BE2C (cell line): ENCODE measurements at regions not wholly inside any gene's neighbourhood (a gene's known extent, or its start where the extent isn't known, plus 50 kb on each side); places are given as distances from the start of the nearest gene placed in this dataset.

ENCODE experiments used
- DNase-seq: peaks from one replicate; pipeline ENCODE4 v3.0.0-alpha.2; 2020
- H3K27me3 ChIP-seq: fragments of 250-450 bp; sonication (Bioruptor Pico); 2 replicates; pipeline ENCODE4 v1.5.1; 2020; ENCODE audit warnings: mild to moderate bottlenecking
- H3K36me3 ChIP-seq: fragments of 250-450 bp; sonication (Bioruptor Pico); 2 replicates; pipeline ENCODE4 v1.5.1; 2020; ENCODE audit warnings: mild to moderate bottlenecking
- H3K4me1 ChIP-seq: fragments of 250-450 bp; sonication (Bioruptor Pico); 2 replicates; pipeline ENCODE4 v1.5.1; 2020
- H3K4me3 ChIP-seq: 2 replicates; pipeline ENCODE4 v1.5.1; 2011; ENCODE audit warnings: low read depth, low read length
- H3K9me3 ChIP-seq: fragments of 250-450 bp; sonication (Bioruptor Pico); 2 replicates; pipeline ENCODE4 v1.5.1; 2020
- CTCF ChIP-seq: IDR thresholded peaks from 2 replicates; pipeline ENCODE4 v1.5.1; 2012; ENCODE audit warnings: mild to moderate bottlenecking, low read depth, low read length

DNA sequence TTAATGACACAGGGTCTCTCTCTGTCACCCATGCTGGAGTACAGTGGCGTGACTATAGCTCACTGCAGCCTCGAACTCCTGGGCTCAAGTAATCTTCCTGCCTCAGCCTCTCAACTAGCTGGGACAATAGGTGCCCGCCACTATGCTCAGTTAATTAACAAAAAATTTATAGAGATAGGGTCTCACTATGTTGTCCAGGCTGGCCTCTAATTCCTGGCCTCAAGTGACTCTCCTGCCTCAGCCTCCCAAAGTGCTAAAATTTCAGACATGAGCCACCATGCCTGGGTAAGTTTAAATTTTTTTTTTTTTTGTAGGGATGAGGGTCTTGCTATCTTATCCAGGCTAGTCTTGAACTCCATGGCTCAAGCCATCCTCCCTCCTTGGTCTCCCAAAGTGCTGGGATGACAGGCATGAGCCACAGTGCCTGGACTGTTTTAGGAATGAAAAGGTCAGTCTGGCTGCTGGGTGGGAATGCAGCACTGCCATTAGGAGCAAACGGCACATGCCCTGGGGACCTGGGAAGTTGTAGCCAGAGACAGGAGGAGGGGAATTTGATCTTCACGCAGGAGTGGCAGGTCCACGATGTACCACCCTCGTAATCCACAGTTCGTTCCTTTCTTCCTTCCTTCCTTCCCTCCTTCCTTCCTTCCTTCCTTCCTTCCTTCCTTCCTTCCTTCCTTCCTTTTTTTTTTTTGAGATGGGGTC, 106.7 kb downstream of the HAPSTR1 start:
- Histone ChIP-seq H3K27me3 (no peaks in the 10 kb centered on the region), H3K9me3 (no peaks in the 10 kb centered on the region), H3K4me1 (no peaks in the 10 kb centered on the region), H3K36me3 (no peaks in the 10 kb centered on the region), H3K4me3 (no peak overlapping the region)
- no peak for DNase-seq
- TF ChIP-seq CTCF: no peak

GRCh38 chr16:9199311-9199710, 107.9 kb downstream of the HAPSTR1 start:
- Histone ChIP-seq H3K36me3 (no peaks in the 10 kb centered on the region), H3K4me1 (no peaks in the 10 kb centered on the region), H3K27me3 (no peaks in the 10 kb centered on the region), H3K4me3 (no peak overlapping the region), H3K9me3 (no peaks in the 10 kb centered on the region)
- no peak for TF ChIP-seq CTCF
- no peak for DNase-seq

GRCh38 chr16:9199751-9200150, 108.3 kb downstream of the HAPSTR1 start:
- Histone ChIP-seq H3K27me3 (no peaks in the 10 kb centered on the region), H3K36me3 (no peaks in the 10 kb centered on the region), H3K4me3 (no peak overlapping the region), H3K4me1 (no peaks in the 10 kb centered on the region), H3K9me3 (no peaks in the 10 kb centered on the region)
- TF ChIP-seq CTCF: no peak
- DNase-seq: no peak

DNA sequence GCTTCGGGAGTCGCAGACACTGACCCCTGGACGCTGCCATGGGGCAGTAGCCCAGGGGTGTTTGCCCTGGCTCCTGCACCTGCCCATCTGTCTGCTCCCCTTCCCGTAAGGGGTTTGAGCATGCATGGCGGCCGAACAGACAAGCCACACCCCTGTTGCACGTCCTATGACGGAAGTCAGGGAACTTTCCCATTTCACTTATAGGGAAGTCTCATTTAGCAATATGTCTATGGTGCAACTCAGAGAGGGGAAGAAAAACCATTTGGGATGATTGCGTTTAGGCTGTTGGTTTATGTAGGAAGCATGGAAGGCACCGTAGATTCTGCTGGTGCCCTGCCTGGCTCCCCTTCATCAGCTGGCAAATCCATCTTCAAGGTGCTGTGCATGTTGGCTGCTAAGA, 112.5 kb downstream of the HAPSTR1 start:
- no peak for DNase-seq
- Histone ChIP-seq H3K4me3 (no peak overlapping the region), H3K36me3 (no peaks in the 10 kb centered on the region), H3K4me1 (no peaks in the 10 kb centered on the region), H3K27me3 (no peaks in the 10 kb centered on the region), H3K9me3 (no peaks in the 10 kb centered on the region)
- TF ChIP-seq CTCF: no peak

- H3K4me1 ChIP-seq: no peaks in the 10 kb centered on the region
- TF ChIP-seq CTCF: no peak
- DNase-seq: no peak
- no peaks in the 10 kb centered on the region for H3K9me3 ChIP-seq
- no peak overlapping the region for H3K4me3 ChIP-seq
- H3K27me3 ChIP-seq: no peaks in the 10 kb centered on the region
- H3K36me3 ChIP-seq: no peaks in the 10 kb centered on the region
These were observed 114.2 kb downstream of the HAPSTR1 start for GRCh38 chr16:9205661-9206060.

GRCh38 chr16:9206156-9206555, 114.7 kb downstream of the HAPSTR1 start:
- Histone ChIP-seq H3K27me3 (no peaks in the 10 kb centered on the region), H3K36me3 (no peaks in the 10 kb centered on the region), H3K9me3 (no peaks in the 10 kb centered on the region), H3K4me3 (no peak overlapping the region), H3K4me1 (no peaks in the 10 kb centered on the region)
- DNase-seq: no peak
- no peak for TF ChIP-seq CTCF
